ENCODE measurements at regions not wholly inside any gene's neighbourhood (a gene's known extent, or its start where the extent isn't known, plus 50 kb on each side); places are given as distances from the start of the nearest gene placed in this dataset.

DNA sequence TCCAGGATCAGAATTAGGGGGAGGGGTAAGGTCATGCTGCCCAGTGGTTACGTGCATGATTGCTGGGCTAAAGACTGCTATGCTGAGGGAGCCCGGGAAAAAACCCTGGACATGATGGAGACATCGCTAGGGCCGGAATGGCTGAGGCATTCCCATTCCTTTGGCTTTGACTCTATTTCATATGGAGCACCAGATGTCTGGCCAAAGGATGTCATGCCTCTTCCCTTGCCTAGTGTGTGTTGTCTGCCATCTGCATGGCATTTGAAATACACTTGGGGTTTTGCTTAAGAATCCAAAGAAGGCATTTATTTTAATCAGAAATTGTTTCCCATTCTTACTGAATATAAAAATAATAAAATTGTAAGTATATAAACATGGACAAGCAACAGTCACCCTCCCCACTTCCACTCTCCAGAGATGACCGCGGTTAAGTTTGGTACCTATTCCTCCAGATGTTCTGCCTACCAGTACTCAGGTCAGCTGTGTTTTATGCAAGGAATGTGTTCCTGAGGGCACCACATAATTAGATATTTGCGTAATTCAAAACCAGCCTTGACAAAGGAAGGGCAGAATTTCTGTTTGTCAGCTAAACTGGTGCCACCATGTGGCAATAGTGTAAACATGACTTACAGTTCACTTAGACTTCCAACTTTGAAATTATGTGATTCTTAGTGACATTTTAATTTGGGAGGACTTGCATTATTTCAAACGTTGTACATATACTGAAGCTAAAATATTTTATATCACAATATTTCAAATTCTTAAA, 105.9 kb downstream of the CT47B1 start:
- Mint-ChIP-seq H3K9me3 (no peaks in the 10 kb centered on the region), H3K36me3 (no peaks in the 10 kb centered on the region), H3K27ac (no peak overlapping the region), H3K4me3 (no peak overlapping the region), H3K4me1 (peaks cover 2% of the 10 kb centered on the region), H3K27me3 (no peaks in the 10 kb centered on the region)
- peak; percentile 30 for DNase-seq
- CTCF ChIA-PET: interaction anchor here (0.6 to 1.2 kb wide), 5 partner anchors 18 to 142 kb away, joined by 3 to 4 read pairs (median 3); no protein-coding TSS in a partner anchor

DNA sequence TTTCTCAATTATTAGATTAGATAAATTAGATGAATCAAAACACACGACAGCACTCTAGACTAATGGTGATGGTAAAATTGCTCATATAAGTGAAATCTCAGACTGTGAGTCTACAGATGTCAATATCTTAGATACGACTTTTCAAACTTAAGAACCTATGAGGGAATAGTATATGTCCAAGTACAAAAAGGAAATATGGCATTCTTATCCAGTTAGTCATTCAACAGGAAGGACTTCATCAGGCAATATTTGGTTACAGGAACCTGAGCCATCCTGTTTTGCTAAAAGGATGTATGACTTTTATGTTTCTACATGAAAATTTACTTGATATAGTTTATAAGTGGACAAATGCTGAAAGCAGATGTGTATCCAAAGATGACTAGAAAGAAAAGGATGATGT, 107.0 kb downstream of the CT47B1 start:
- Mint-ChIP-seq H3K36me3 (no peaks in the 10 kb centered on the region), H3K4me1 (peaks cover 2% of the 10 kb centered on the region), H3K27me3 (no peaks in the 10 kb centered on the region), H3K27ac (no peak overlapping the region), H3K9me3 (no peaks in the 10 kb centered on the region), H3K4me3 (no peak overlapping the region)
- CTCF ChIA-PET: interaction anchor here (0.8 kb wide), 1 partner anchor 104 kb away, joined by 3 read pairs; no protein-coding TSS in a partner anchor
- no peak for DNase-seq

GRCh38 chrX:120768254-120768653, 107.4 kb downstream of the CT47B1 start:
- CTCF ChIA-PET: interaction anchor here (0.5 to 0.8 kb wide), 2 partner anchors 104 to 305 kb away, joined by 3 read pairs; no protein-coding TSS in a partner anchor
- no peak for DNase-seq
- H3K27me3 Mint-ChIP-seq: no peaks in the 10 kb centered on the region
- no peak overlapping the region for H3K27ac Mint-ChIP-seq
- no peaks in the 10 kb centered on the region for H3K36me3 Mint-ChIP-seq
- no peak overlapping the region for H3K4me3 Mint-ChIP-seq
- H3K9me3 Mint-ChIP-seq: no peaks in the 10 kb centered on the region
- H3K4me1 Mint-ChIP-seq: peaks cover 2% of the 10 kb centered on the region

DNA sequence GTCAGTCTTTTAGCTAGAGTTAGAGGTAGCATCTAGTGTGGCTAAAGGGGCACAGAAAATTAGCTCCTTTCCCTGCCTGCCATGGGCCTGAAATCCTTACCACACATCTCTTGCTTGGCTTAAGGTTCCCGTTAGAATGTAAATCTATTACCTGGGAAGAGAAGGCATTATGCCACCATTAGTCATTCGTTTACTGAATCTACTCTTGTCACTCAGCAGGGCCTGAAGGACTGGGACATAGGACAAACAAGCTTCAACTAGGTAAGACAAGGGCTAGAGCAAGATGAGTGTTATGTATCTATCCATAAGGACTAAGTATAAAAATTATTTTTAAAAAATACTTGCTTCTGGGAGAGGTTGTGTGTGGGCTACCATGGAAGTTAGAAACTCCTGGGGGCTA, 112.4 kb downstream of the CT47B1 start:
- Mint-ChIP-seq H3K4me3 (no peak overlapping the region), H3K36me3 (no peaks in the 10 kb centered on the region), H3K27me3 (no peaks in the 10 kb centered on the region), H3K27ac (no peak overlapping the region), H3K9me3 (no peaks in the 10 kb centered on the region), H3K4me1 (peaks cover 7% of the 10 kb centered on the region)
- DNase-seq: no peak
- CTCF ChIA-PET: no interaction called here

DNA sequence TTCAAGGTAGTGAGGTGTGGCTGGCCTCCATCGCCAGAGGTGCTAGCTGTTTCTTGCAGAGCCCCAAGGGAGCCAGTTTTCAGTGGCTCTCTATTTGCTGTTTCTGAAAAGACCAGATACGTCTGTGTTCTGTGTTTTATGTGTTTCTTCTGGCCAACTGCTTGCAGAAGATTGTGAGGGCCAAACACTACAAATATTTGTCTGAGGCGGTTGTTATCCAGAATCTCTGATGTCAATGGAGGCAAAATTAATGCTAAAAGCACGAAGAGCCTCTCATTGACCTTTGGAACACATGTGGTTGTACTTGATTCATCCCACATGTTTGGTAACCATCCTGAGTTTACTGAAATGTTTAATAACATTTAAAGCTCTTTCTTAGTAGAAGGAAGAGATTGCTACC, 113.9 kb downstream of the CT47B1 start:
- Mint-ChIP-seq H3K27me3 (no peaks in the 10 kb centered on the region), H3K4me3 (no peak overlapping the region), H3K36me3 (no peaks in the 10 kb centered on the region), H3K4me1 (peaks cover 7% of the 10 kb centered on the region), H3K27ac (no peak overlapping the region), H3K9me3 (no peaks in the 10 kb centered on the region)
- CTCF ChIA-PET: no interaction called here
- DNase-seq: no peak

DNA sequence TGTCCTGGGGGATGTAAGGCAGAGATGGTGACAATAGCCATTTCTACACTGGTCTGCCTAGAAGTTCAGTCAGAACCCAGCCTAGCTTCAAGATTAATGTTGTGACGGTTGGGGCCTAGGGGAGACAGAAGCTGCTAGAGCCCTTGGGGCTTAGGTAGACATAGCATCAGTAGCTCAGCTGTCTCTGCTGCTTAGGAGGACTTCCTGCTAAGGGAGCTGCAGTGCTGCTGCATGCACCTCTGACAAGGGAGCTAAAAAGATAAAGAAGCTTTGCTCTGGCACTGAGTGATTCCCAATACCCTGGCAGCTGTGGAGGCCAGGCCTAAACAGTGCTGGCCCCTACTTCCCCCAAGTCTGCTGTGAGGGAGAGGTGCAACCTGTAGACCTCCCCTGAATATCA, 116.0 kb downstream of the CT47B1 start:
- no peak for DNase-seq
- CTCF ChIA-PET: interaction anchor here (1.2 kb wide), 1 partner anchor 96 kb away, joined by 3 read pairs; no protein-coding TSS in a partner anchor
- no peak overlapping the region for H3K27ac Mint-ChIP-seq
- H3K36me3 Mint-ChIP-seq: no peaks in the 10 kb centered on the region
- peaks cover 22% of the 10 kb centered on the region for H3K4me1 Mint-ChIP-seq
- H3K4me3 Mint-ChIP-seq: no peak overlapping the region
- H3K27me3 Mint-ChIP-seq: no peaks in the 10 kb centered on the region
- H3K9me3 Mint-ChIP-seq: no peaks in the 10 kb centered on the region

DNA sequence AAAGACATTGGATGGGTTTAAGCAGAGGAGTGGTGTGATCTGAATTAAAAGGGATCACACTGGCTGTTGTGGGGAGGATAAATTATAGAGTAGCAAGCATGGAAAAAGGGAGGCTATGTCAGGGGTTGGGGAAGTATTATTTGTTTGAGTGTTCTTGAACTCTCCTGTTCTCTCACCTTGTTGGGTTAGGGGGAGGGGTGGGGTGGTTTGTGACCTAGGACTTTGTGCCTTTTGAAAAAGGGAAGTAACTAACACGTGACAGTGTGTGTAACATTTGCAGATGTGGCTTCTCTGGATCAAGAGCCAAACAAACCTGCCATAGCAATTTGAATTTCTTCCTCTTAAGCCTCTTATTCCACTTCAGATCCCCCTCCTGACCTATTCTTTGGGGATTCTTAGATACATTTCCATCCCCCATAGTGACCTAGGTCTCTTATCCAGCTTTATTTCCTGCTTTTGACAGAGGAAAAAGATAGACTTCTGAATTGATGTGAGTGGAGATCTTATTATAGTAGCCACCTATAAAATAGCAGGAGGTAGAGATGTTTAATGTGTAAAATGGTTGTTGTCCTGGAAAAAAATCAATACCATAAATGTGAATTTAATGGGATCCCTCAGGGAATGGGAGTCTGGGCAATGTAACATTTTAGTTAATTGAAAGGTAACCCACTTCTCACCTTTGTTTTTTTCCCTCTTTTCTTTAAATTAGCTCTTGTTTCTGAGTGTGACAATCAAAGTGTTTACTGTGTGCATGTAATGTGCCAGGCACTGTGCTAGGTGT, 120.4 kb downstream of the CT47B1 start:
- H3K27me3 Mint-ChIP-seq: no peaks in the 10 kb centered on the region
- peaks cover 52% of the 10 kb centered on the region for H3K4me1 Mint-ChIP-seq
- no peaks in the 10 kb centered on the region for H3K36me3 Mint-ChIP-seq
- H3K4me3 Mint-ChIP-seq: no peak overlapping the region
- no peaks in the 10 kb centered on the region for H3K9me3 Mint-ChIP-seq
- peak; percentile 44 for DNase-seq
- peak overlapping the region; percentile 72 for H3K27ac Mint-ChIP-seq
- CTCF ChIA-PET: no interaction called here

DNA sequence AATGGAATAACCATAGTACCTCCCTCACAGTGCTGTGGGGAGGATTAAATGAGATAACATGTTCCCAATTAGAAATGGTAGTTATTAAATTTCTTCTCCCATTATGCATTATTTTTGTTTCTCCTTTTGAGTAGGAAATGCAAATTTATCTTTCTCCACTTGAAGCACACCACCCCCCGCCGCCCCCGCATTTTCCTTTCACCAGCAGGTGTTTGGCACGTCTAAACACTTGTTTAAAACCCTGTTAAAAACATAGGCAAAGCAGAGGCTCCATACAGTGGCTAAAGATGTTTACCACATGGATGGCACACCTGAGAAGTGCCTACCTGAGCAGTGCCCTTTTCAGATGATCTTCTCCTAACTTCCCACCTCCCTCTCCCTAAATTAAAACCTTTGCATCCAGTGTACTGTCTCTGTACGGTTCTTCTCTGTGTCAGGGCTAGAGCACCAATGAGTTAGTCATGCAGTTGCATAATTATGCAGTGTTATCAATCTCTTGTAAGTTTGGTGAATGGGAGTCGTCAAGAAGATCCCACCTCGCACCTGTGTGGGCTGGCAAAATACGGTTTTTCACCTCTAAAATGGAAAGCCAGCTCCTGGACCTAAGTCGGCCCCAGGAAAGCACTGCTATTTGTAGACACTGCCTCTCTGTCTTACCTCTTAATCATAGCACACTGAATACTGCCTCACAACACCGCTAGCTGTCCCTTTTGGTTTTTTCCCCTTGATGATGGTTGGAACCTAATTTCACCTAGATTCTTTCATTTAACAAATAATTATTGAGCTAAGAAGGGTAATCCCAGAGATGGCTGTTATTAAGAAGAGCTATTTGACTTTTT, 122.0 kb downstream of the CT47B1 start:
- H3K27me3 Mint-ChIP-seq: no peaks in the 10 kb centered on the region
- CTCF ChIA-PET: interaction anchor here (0.9 kb wide), 1 partner anchor 13 kb away, joined by 4 read pairs; no protein-coding TSS in a partner anchor
- no peaks in the 10 kb centered on the region for H3K9me3 Mint-ChIP-seq
- H3K4me3 Mint-ChIP-seq: no peak overlapping the region
- DNase-seq: no peak
- no peaks in the 10 kb centered on the region for H3K36me3 Mint-ChIP-seq
- H3K4me1 Mint-ChIP-seq: peaks cover 60% of the 10 kb centered on the region
- no peak overlapping the region for H3K27ac Mint-ChIP-seq

- Mint-ChIP-seq H3K9me3 (no peaks in the 10 kb centered on the region), H3K4me1 (peaks cover 66% of the 10 kb centered on the region), H3K27ac (peak overlapping the region; percentile 74), H3K27me3 (no peaks in the 10 kb centered on the region), H3K4me3 (no peak overlapping the region), H3K36me3 (peaks cover 2% of the 10 kb centered on the region)
- no peak for DNase-seq
- CTCF ChIA-PET: interaction anchor here (0.7 to 0.9 kb wide), 2 partner anchors 12 to 17 kb away, joined by 4 read pairs; no protein-coding TSS in a partner anchor
Measured at GRCh38 chrX:120752431-120753082, 122.7 kb upstream of the C1GALT1C1 start.

DNA sequence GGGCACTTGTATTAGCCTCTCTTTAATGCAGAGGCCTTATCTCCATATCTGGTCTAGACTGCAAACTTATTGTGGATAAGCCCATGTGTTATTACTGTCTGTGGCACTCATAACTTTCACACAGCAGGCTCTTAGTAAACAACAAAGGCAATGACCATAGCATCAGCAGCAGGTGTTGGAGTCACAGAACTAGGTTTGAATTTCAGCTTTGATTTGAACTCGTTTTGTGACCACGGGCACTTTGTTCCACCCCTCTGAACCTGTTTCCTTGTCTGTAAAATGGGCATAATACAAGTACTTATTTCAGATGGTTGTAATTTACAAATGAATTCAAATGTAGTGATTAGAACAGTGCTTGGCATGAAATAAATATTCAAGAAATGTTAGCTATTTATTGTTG, 121.8 kb upstream of the C1GALT1C1 start:
- Mint-ChIP-seq H3K36me3 (peaks cover 2% of the 10 kb centered on the region), H3K4me1 (peaks cover 66% of the 10 kb centered on the region), H3K9me3 (no peaks in the 10 kb centered on the region), H3K4me3 (no peak overlapping the region), H3K27ac (no peak overlapping the region), H3K27me3 (no peaks in the 10 kb centered on the region)
- DNase-seq: no peak
- CTCF ChIA-PET: interaction anchor here (0.7 kb wide), 1 partner anchor 18 kb away, joined by 4 read pairs; no protein-coding TSS in a partner anchor

DNA sequence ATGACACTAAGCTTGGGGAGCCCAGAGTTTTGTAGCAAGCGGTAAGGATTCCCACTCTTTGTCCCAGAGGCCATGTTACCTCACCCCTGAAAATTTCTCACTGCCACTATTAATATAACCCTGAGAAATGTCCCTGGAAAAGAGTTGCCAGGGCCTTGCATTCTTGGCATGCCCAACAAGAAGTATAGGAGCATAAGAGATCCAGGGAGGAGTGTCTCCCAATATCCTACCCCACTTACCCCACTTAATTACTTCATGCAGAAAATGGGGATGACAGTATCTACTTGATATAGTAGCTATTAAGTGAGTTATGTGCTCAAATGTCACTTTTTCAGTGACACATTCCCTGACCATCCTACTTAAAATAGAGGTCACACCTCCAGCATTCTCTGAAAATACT, 120.5 kb upstream of the C1GALT1C1 start:
- Mint-ChIP-seq H3K4me3 (no peak overlapping the region), H3K4me1 (peaks cover 58% of the 10 kb centered on the region), H3K9me3 (peaks cover 2% of the 10 kb centered on the region), H3K27me3 (no peaks in the 10 kb centered on the region), H3K27ac (no peak overlapping the region), H3K36me3 (peaks cover 2% of the 10 kb centered on the region)
- CTCF ChIA-PET: interaction anchor here (1.6 kb wide), 1 partner anchor 9 kb away, joined by 3 read pairs; no protein-coding TSS in a partner anchor
- DNase-seq: no peak

DNA sequence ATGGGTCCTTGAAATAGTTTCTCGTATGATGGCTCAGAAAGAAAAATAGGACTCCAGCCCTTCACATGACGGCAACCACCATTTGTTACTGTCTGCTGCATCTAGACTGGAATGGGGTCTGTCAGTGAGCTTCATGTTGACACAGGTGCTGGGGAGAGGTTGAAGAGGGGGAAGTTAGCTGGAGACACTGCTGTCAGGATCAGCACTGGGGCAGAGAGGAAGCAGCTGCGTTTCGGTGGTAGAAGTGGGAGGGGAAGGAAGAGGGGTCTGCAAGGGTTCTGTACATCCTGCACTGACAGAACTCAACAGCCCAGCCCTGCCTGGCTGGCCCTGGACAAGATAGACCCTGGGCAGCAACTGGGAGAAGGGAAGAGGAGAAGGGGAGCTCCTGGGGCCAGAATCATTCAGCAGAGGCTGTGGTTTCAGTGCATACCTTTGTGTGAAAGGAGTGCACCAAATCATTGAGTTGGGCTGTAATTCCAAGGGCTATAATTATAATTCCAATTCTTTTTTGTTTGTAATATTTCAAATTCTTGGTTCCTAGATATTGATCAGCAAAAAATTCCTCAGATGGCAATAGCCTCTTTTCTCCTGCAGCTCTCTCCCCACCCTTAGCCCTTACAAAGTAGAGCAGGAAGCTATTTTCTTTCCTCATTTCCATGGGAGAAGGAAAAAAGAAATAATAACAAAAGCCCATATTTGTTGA, 119.4 kb upstream of the C1GALT1C1 start:
- peaks cover 2% of the 10 kb centered on the region for H3K36me3 Mint-ChIP-seq
- peak; percentile 23 for DNase-seq
- H3K4me3 Mint-ChIP-seq: no peak overlapping the region
- peaks cover 47% of the 10 kb centered on the region for H3K4me1 Mint-ChIP-seq
- H3K9me3 Mint-ChIP-seq: peaks cover 7% of the 10 kb centered on the region
- peak overlapping the region; percentile 55 for H3K27ac Mint-ChIP-seq
- H3K27me3 Mint-ChIP-seq: no peaks in the 10 kb centered on the region
- CTCF ChIA-PET: interaction anchor here (1.6 kb wide), 1 partner anchor 8 kb away, joined by 3 read pairs; no protein-coding TSS in a partner anchor

DNA sequence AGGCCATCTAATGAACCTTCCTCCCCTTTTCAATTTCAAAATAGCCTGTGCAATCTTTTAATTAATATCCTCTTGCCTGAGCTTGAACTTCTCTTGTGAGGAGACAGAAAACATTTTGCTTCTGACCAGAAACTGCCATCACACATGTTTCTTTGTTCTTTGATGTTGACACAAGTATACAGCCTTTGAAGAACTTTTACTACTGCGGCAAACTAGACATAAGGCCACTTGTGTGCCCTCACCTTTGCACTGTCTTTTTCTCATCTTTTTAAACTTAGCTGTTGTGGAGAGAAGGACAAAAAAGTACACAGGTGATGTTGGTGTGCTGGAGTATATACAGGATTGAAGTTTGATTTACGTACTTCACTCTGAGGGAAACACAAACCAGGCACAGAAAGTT, 116.3 kb upstream of the C1GALT1C1 start:
- no peak for DNase-seq
- CTCF ChIA-PET: no interaction called here
- H3K4me3 Mint-ChIP-seq: no peak overlapping the region
- H3K27ac Mint-ChIP-seq: no peak overlapping the region
- peaks cover 25% of the 10 kb centered on the region for H3K4me1 Mint-ChIP-seq
- no peaks in the 10 kb centered on the region for H3K27me3 Mint-ChIP-seq
- H3K9me3 Mint-ChIP-seq: peaks cover 7% of the 10 kb centered on the region
- H3K36me3 Mint-ChIP-seq: peaks cover 2% of the 10 kb centered on the region

All from activated naive CD4-positive, alpha-beta T cell treated with anti-CD3 and anti-CD28 coated beads, Interleukin-2, amount 10 ng/mL, durations not matched to agents 7 days and 5 days (primary cell).